Astrocyte (in vitro differentiated cells and primary cell): ENCODE measurements at regions not wholly inside any gene's neighbourhood (a gene's known extent, or its start where the extent isn't known, plus 50 kb on each side); places are given as distances from the start of the nearest gene placed in this dataset.

Experiments
- DNase-seq: peaks from one replicate; pipeline ENCODE4 v3.0.0-alpha.2; 2010; ENCODE audit warnings: low read depth
- FAIRE-seq: peaks from 2 replicates; lab custom pipeline; 2011; peaks lifted over from hg19 to GRCh38; lab: Jason Lieb, UNC
- H2AFZ ChIP-seq: 2 replicates; pipeline ENCODE4 v1.6.0; 2012; ENCODE audit warnings: low read depth, low read length, inconsistent platforms
- H3K27ac ChIP-seq: 2 replicates; pipeline ENCODE4 v1.5.1; 2011; ENCODE audit warnings: low read depth, low read length, inconsistent platforms
- H3K27me3 ChIP-seq: 2 replicates; pipeline ENCODE4 v1.6.0; 2011; ENCODE audit warnings: low read length, inconsistent platforms; ENCODE audit not compliant: insufficient read depth
- H3K36me3 ChIP-seq: 2 replicates; pipeline ENCODE4 v1.5.1; 2011; ENCODE audit warnings: low read length, inconsistent platforms; ENCODE audit not compliant: insufficient read depth
- H3K4me1 ChIP-seq: 2 replicates; pipeline ENCODE4 v1.5.1; 2011; ENCODE audit warnings: low read length, inconsistent platforms; ENCODE audit not compliant: insufficient read depth
- H3K4me2 ChIP-seq: 2 replicates; pipeline ENCODE4 v1.6.0; 2012; ENCODE audit warnings: low read length, inconsistent platforms
- H3K4me3 ChIP-seq: 2 replicates; pipeline ENCODE4 v1.5.1; 2011; ENCODE audit warnings: low read depth, mild to moderate bottlenecking, low read length, inconsistent platforms; ENCODE audit not compliant: insufficient read depth
- H3K79me2 ChIP-seq: 2 replicates; pipeline ENCODE4 v1.6.0; 2012; ENCODE audit warnings: mild to moderate bottlenecking, low read length, inconsistent platforms; ENCODE audit not compliant: insufficient read depth
- H3K9ac ChIP-seq: 2 replicates; pipeline ENCODE4 v1.6.0; 2012; ENCODE audit warnings: mild to moderate bottlenecking, low read length, inconsistent platforms
- H3K9me3 ChIP-seq: 2 replicates; pipeline ENCODE4 v1.5.1; 2012; ENCODE audit warnings: low read depth, mild to moderate bottlenecking, low read length, inconsistent platforms; ENCODE audit not compliant: insufficient read depth
- H4K20me1 ChIP-seq: 2 replicates; pipeline ENCODE4 v1.6.0; 2012; ENCODE audit warnings: low read length, inconsistent platforms; ENCODE audit not compliant: insufficient read depth
- H3K27ac Mint-ChIP-seq: one replicate; pipeline ENCODE4 v1.8.0; 2021; ENCODE audit warnings: mild to moderate bottlenecking, mixed read lengths; ENCODE audit not compliant: unreplicated experiment
- H3K27me3 Mint-ChIP-seq: one replicate; pipeline ENCODE4 v1.8.0; 2021; ENCODE audit warnings: low read depth, mixed read lengths; ENCODE audit not compliant: unreplicated experiment
- H3K36me3 Mint-ChIP-seq: one replicate; pipeline ENCODE4 v1.8.0; 2021; ENCODE audit warnings: low read depth, mixed read lengths; ENCODE audit not compliant: unreplicated experiment
- H3K4me1 Mint-ChIP-seq: one replicate; pipeline ENCODE4 v1.8.0; 2021; ENCODE audit warnings: low read depth, mixed read lengths; ENCODE audit not compliant: unreplicated experiment
- H3K4me3 Mint-ChIP-seq: one replicate; pipeline ENCODE4 v1.8.0; 2021; ENCODE audit warnings: mild to moderate bottlenecking, moderate library complexity, mixed read lengths; ENCODE audit not compliant: unreplicated experiment
- H3K9me3 Mint-ChIP-seq: one replicate; pipeline ENCODE4 v1.8.0; 2021; ENCODE audit warnings: mild to moderate bottlenecking, mixed read lengths; ENCODE audit not compliant: unreplicated experiment
- EZH2 ChIP-seq: IDR thresholded peaks from 2 replicates; pipeline ENCODE4 v1.6.1; 2012; ENCODE audit warnings: mild to moderate bottlenecking, low read length, inconsistent platforms; ENCODE audit not compliant: insufficient read depth
- TF ChIP-seq, protein P1 (sequence below): IDR thresholded peaks from 2 replicates; pipeline ENCODE4 v1.5.1; 2011; ENCODE audit warnings: low read depth, mild to moderate bottlenecking, inconsistent platforms, low read length, moderate library complexity; ENCODE audit not compliant: insufficient read depth

- H3K4me1 ChIP-seq: no peaks in the 10 kb centered on the region
- no peak overlapping the region for H3K9ac ChIP-seq
- H3K9me3 ChIP-seq: no peaks in the 10 kb centered on the region
- TF ChIP-seq, protein P1, sequence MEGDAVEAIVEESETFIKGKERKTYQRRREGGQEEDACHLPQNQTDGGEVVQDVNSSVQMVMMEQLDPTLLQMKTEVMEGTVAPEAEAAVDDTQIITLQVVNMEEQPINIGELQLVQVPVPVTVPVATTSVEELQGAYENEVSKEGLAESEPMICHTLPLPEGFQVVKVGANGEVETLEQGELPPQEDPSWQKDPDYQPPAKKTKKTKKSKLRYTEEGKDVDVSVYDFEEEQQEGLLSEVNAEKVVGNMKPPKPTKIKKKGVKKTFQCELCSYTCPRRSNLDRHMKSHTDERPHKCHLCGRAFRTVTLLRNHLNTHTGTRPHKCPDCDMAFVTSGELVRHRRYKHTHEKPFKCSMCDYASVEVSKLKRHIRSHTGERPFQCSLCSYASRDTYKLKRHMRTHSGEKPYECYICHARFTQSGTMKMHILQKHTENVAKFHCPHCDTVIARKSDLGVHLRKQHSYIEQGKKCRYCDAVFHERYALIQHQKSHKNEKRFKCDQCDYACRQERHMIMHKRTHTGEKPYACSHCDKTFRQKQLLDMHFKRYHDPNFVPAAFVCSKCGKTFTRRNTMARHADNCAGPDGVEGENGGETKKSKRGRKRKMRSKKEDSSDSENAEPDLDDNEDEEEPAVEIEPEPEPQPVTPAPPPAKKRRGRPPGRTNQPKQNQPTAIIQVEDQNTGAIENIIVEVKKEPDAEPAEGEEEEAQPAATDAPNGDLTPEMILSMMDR: no peak
- TF ChIP-seq EZH2: no peak
- Mint-ChIP-seq H3K36me3 (no peaks in the 10 kb centered on the region), H3K27me3 (no peaks in the 10 kb centered on the region), H3K4me3 (peak overlapping the region; percentile 45), H3K9me3 (no peaks in the 10 kb centered on the region), H3K4me1 (peaks cover 14% of the 10 kb centered on the region), H3K27ac (peak overlapping the region; percentile 67)
- H3K27me3 ChIP-seq: no peaks in the 10 kb centered on the region
- H4K20me1 ChIP-seq: no peaks in the 10 kb centered on the region
- no peak overlapping the region for H3K27ac ChIP-seq
- H3K4me3 ChIP-seq: no peak overlapping the region
- DNase-seq: no peak
- no peak for FAIRE-seq
- H3K36me3 ChIP-seq: no peaks in the 10 kb centered on the region
- no peak overlapping the region for H3K4me2 ChIP-seq
- no peak overlapping the region for H2AFZ ChIP-seq
- no peaks in the 10 kb centered on the region for H3K79me2 ChIP-seq
Measured at GRCh38 chr6:99137314-99137713, 189.6 kb upstream of the FBXL4 start.

- Histone ChIP-seq H3K27ac (no peak overlapping the region), H3K4me2 (no peak overlapping the region), H3K4me1 (no peaks in the 10 kb centered on the region), H3K4me3 (no peak overlapping the region), H3K36me3 (no peaks in the 10 kb centered on the region), H3K79me2 (no peaks in the 10 kb centered on the region), H3K9me3 (no peaks in the 10 kb centered on the region), H3K27me3 (no peaks in the 10 kb centered on the region), H2AFZ (no peak overlapping the region), H3K9ac (no peak overlapping the region), H4K20me1 (no peaks in the 10 kb centered on the region)
- Mint-ChIP-seq H3K27me3 (no peaks in the 10 kb centered on the region), H3K27ac (peak overlapping the region; percentile 50), H3K36me3 (no peaks in the 10 kb centered on the region), H3K9me3 (no peaks in the 10 kb centered on the region), H3K4me1 (peaks cover 14% of the 10 kb centered on the region), H3K4me3 (no peak overlapping the region)
- DNase-seq (no peak), FAIRE-seq (no peak)
- TF ChIP-seq, protein P1: no peak
- TF ChIP-seq EZH2: no peak
Measured at GRCh38 chr6:99136488-99136887, 188.7 kb upstream of the FBXL4 start.

DNA sequence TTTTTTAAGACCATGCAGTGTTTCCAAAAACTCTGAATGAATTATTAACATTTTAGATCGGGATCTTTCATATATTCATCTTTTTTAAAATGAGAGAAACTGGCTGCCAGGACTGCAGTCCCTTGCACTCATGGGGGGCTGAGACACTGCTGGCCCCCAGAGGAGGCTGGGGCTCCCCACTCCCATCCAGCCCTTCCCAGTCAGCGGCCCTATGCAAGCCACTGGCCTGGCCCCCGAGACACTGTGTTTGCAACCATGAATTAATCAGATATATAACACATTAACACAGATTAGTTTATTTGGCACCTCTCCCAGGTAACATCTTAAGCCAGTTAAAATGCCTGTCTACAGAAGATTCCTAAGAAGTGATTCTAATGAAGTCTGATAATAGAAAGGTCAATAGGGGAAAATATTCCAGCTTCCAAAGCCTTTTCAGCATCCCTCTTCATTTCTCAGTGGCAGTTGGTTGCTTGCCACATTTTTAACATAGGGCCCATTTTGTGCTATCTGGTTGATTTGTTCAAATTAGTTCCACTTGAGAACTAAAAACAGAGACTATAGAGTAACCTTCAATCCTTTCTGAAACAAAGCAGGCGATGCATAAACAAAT is 184.4 kb upstream of the FBXL4 start:
- H3K4me3 Mint-ChIP-seq: no peak overlapping the region
- H3K9me3 Mint-ChIP-seq: no peaks in the 10 kb centered on the region
- no peaks in the 10 kb centered on the region for H3K27me3 Mint-ChIP-seq
- Histone ChIP-seq H3K27me3 (no peaks in the 10 kb centered on the region), H3K27ac (no peak overlapping the region), H3K79me2 (no peaks in the 10 kb centered on the region), H3K9me3 (no peaks in the 10 kb centered on the region), H4K20me1 (no peaks in the 10 kb centered on the region), H3K4me1 (no peaks in the 10 kb centered on the region), H2AFZ (no peak overlapping the region), H3K9ac (no peak overlapping the region), H3K36me3 (no peaks in the 10 kb centered on the region), H3K4me2 (no peak overlapping the region), H3K4me3 (no peak overlapping the region)
- FAIRE-seq: no peak
- H3K27ac Mint-ChIP-seq: no peak overlapping the region
- DNase-seq: peak; percentile 49
- TF ChIP-seq, protein P1: no peak
- TF ChIP-seq EZH2: no peak
- peaks cover 10% of the 10 kb centered on the region for H3K4me1 Mint-ChIP-seq
- no peaks in the 10 kb centered on the region for H3K36me3 Mint-ChIP-seq
